ENCODE measurements at regions not wholly inside any gene's neighbourhood (a gene's known extent, or its start where the extent isn't known, plus 50 kb on each side); places are given as distances from the start of the nearest gene placed in this dataset.

DNA sequence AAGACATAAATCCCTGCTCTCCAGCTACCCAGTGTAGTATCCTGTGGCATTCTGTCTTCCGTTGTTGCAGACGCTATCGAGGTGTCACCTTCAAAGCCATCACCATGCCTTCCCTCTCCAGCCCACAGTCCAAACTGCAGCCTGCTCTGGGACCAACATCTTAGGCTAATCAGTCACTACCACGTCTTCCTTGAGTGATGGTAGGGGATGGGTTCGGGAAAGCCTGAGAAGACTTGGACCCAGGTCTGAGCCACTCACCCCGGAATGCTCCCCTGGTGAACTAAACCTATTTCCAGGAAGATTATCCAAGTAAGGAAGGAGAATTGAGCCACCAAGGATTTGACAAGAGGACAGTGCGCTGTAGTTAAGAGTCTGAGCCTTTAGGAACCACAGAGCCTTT lies 52.9 kb upstream of the IRX1 start:
- Histone ChIP-seq H3K4me1 (ENCODE audit: control insufficient read depth, insufficient read depth, low read length) (no peaks in the 10 kb centered on the region), H4K20me1 (ENCODE audit: control insufficient read depth, insufficient read depth) (no peaks in the 10 kb centered on the region), H3K4me3 (no peak overlapping the region), H3K79me2 (ENCODE audit: control insufficient read depth, insufficient read depth, low read length) (no peaks in the 10 kb centered on the region), H2AFZ (ENCODE audit: control insufficient read depth, low read depth, low read length) (no peak overlapping the region), H3K27me3 (replicated peaks in 1 of 2; ENCODE audit: control insufficient read depth in 2 of 2, insufficient read depth in 2 of 2, low read length in 1 of 2) (no peaks in the 10 kb centered on the region), H3K4me2 (ENCODE audit: control insufficient read depth, insufficient read depth) (no peak overlapping the region), H3K27ac (ENCODE audit: control insufficient read depth, insufficient read depth) (no peak overlapping the region), H3K9ac (ENCODE audit: control insufficient read depth, insufficient read depth, low read length) (no peak overlapping the region), H3K9me3 (replicated peaks; ENCODE audit: control insufficient read depth, insufficient read depth, low read length) (no peaks in the 10 kb centered on the region; the same call in 2 of the 3 replicates), H3K36me3 (ENCODE audit: control insufficient read depth in 2 of 2, insufficient read depth in 2 of 2, low read length in 1 of 2) (no peaks in the 10 kb centered on the region)
- ChIA-PET POLR2A (no interaction called here), CTCF (interaction anchor here (0.6 kb wide), 1 partner anchor 1098 kb away, joined by 3 read pairs; no protein-coding TSS in a partner anchor), SMC1A (ENCODE audit: uncharacterized antibody, unreplicated experiment) (no interaction called here), RAD21 (ENCODE audit: unreplicated experiment) (no interaction called here)
- ATAC-seq: no peak
- FAIRE-seq: no peak
- TF ChIP-seq KLF5 (IDR thresholded peaks at IDR 0.05; ENCODE audit: partially characterized antibody) (no peak), NFYA (IDR thresholded peaks at IDR 0.05; ENCODE audit: borderline replicate concordance, low read depth, low read length) (no peak), JUND (IDR thresholded peaks at IDR 0.05; ENCODE audit: low read depth, low read length) (no peak), MEF2B (IDR thresholded peaks at IDR 0.05; ENCODE audit: partially characterized antibody, poor library complexity, severe bottlenecking) (no peak), POLR2AphosphoS2 (IDR thresholded peaks at IDR 0.05; ENCODE audit: low read depth, low read length) (no peak), BHLHE40 (IDR thresholded peaks at IDR 0.05; ENCODE audit: borderline replicate concordance in 1 of 2, low read depth in 2 of 2, low read length in 1 of 2) (no peak), MTA2 (IDR thresholded peaks at IDR 0.05; ENCODE audit: low read depth) (no peak), POU2F2 (IDR thresholded peaks at IDR 0.05; ENCODE audit: borderline replicate concordance, low read depth, low read length) (no peak), MTA3 (IDR thresholded peaks at IDR 0.05; ENCODE audit: borderline replicate concordance, low read length) (no peak), IKZF2 (IDR thresholded peaks at IDR 0.05) (no peak)
- TF ChIP-seq, protein P1, sequence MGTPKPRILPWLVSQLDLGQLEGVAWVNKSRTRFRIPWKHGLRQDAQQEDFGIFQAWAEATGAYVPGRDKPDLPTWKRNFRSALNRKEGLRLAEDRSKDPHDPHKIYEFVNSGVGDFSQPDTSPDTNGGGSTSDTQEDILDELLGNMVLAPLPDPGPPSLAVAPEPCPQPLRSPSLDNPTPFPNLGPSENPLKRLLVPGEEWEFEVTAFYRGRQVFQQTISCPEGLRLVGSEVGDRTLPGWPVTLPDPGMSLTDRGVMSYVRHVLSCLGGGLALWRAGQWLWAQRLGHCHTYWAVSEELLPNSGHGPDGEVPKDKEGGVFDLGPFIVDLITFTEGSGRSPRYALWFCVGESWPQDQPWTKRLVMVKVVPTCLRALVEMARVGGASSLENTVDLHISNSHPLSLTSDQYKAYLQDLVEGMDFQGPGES (IDR thresholded peaks at IDR 0.05): no peak
- TF ChIP-seq, protein P2, sequence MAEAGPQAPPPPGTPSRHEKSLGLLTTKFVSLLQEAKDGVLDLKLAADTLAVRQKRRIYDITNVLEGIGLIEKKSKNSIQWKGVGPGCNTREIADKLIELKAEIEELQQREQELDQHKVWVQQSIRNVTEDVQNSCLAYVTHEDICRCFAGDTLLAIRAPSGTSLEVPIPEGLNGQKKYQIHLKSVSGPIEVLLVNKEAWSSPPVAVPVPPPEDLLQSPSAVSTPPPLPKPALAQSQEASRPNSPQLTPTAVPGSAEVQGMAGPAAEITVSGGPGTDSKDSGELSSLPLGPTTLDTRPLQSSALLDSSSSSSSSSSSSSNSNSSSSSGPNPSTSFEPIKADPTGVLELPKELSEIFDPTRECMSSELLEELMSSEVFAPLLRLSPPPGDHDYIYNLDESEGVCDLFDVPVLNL (IDR thresholded peaks at IDR 0.05; ENCODE audit: low read depth, low read length): no peak
- TF ChIP-seq, protein P3, sequence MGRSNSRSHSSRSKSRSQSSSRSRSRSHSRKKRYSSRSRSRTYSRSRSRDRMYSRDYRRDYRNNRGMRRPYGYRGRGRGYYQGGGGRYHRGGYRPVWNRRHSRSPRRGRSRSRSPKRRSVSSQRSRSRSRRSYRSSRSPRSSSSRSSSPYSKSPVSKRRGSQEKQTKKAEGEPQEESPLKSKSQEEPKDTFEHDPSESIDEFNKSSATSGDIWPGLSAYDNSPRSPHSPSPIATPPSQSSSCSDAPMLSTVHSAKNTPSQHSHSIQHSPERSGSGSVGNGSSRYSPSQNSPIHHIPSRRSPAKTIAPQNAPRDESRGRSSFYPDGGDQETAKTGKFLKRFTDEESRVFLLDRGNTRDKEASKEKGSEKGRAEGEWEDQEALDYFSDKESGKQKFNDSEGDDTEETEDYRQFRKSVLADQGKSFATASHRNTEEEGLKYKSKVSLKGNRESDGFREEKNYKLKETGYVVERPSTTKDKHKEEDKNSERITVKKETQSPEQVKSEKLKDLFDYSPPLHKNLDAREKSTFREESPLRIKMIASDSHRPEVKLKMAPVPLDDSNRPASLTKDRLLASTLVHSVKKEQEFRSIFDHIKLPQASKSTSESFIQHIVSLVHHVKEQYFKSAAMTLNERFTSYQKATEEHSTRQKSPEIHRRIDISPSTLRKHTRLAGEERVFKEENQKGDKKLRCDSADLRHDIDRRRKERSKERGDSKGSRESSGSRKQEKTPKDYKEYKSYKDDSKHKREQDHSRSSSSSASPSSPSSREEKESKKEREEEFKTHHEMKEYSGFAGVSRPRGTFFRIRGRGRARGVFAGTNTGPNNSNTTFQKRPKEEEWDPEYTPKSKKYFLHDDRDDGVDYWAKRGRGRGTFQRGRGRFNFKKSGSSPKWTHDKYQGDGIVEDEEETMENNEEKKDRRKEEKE (IDR thresholded peaks at IDR 0.05): no peak
- TF ChIP-seq, protein P4, sequence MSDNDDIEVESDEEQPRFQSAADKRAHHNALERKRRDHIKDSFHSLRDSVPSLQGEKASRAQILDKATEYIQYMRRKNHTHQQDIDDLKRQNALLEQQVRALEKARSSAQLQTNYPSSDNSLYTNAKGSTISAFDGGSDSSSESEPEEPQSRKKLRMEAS (IDR thresholded peaks at IDR 0.05; ENCODE audit: low read depth, low read length): no peak
- 6% methylated on average over 7 of the region's 7 CpGs for WGBS (ENCODE audit: insufficient coverage, insufficient replicate concordance, low lambda C conversion rate, missing lambda C conversion rate)
- intact Hi-C loops (cut with micrococcal nuclease; ENCODE audit: unreplicated experiment): no loop called here
- no TSS peak for BruUV-seq (replicated peaks)
- DNase-seq (ENCODE audit: low read depth, low spot score): no peak
- in situ Hi-C loops (cut with MboI): no loop called here
